Neuronal stem cell (in vitro differentiated cells): ENCODE measurements at regions not wholly inside any gene's neighbourhood (a gene's known extent, or its start where the extent isn't known, plus 50 kb on each side); places are given as distances from the start of the nearest gene placed in this dataset.

ENCODE experiments used
- DNase-seq: peaks from one replicate; pipeline ENCODE4 v3.0.0-alpha.2; 2013; ENCODE audit warnings: low spot score
- H2AFZ ChIP-seq: one replicate; pipeline ENCODE4 v1.6.1; 2013; ENCODE audit warnings: mild to moderate bottlenecking, low read length, inconsistent platforms
- H2AK5ac ChIP-seq: 2 replicates; pipeline ENCODE4 v1.6.1; 2013; ENCODE audit warnings: low read depth, mild to moderate bottlenecking, inconsistent platforms, low read length, moderate library complexity, mixed read lengths
- H2BK120ac ChIP-seq: 2 replicates; pipeline ENCODE4 v1.6.1; 2013; ENCODE audit warnings: low read depth, mild to moderate bottlenecking, inconsistent platforms, low read length, moderate library complexity, mixed read lengths
- H2BK12ac ChIP-seq: one replicate; pipeline ENCODE4 v1.6.1; 2013; ENCODE audit warnings: low read length, inconsistent platforms
- H2BK15ac ChIP-seq: 2 replicates; pipeline ENCODE4 v1.6.1; 2013; ENCODE audit warnings: mild to moderate bottlenecking, low read length, inconsistent platforms, mixed read lengths
- H2BK5ac ChIP-seq: one replicate; pipeline ENCODE4 v1.6.1; 2013; ENCODE audit warnings: inconsistent platforms, mild to moderate bottlenecking, low read length, moderate library complexity
- H3K14ac ChIP-seq: one replicate; pipeline ENCODE4 v1.6.1; 2013; ENCODE audit warnings: low read length, inconsistent platforms
- H3K18ac ChIP-seq: 2 replicates; pipeline ENCODE4 v1.6.1; 2013; ENCODE audit warnings: low read length, inconsistent platforms
- H3K23ac ChIP-seq: 2 replicates; pipeline ENCODE4 v1.6.1; 2013; ENCODE audit warnings: low read depth, mild to moderate bottlenecking, mixed read lengths, low read length, inconsistent platforms; ENCODE audit not compliant: poor library complexity
- H3K27ac ChIP-seq: replicated peaks from 3 replicates; pipeline ENCODE4 v1.5.1; 2013; ENCODE audit warnings: low read length, inconsistent platforms
- H3K27me3 ChIP-seq, 3 experiments: 2 replicates each; pipeline ENCODE4 v1.6.1; 2013; ENCODE audit warnings: low read length in 3 of 3, mild to moderate bottlenecking in 2 of 3, inconsistent platforms in 1 of 3, low read depth in 1 of 3, mixed read lengths in 1 of 3, moderate library complexity in 1 of 3; ENCODE audit not compliant: control insufficient read depth in 3 of 3, insufficient read depth in 3 of 3
- H3K36me3 ChIP-seq, 2 donors: replicated peaks in 1 of 2; 2 replicates each; pipeline ENCODE4 v1.6.1; 2013; ENCODE audit warnings: low read length in 2 of 2; ENCODE audit not compliant: control insufficient read depth in 2 of 2, insufficient read depth in 2 of 2
- H3K4ac ChIP-seq: 2 replicates; pipeline ENCODE4 v1.6.1; 2013; ENCODE audit warnings: inconsistent platforms, mild to moderate bottlenecking, low read length, moderate library complexity
- H3K4me1 ChIP-seq, 2 donors: 1 replicate in 1 of 2; 2 replicates in 1 of 2; pipeline ENCODE4 v1.6.1; 2013; ENCODE audit warnings: low read length in 2 of 2, low read depth in 1 of 2; ENCODE audit not compliant: control insufficient read depth in 2 of 2, insufficient read depth in 1 of 2
- H3K4me2 ChIP-seq: one replicate; pipeline ENCODE4 v1.6.1; 2013; ENCODE audit warnings: mild to moderate bottlenecking, low read length, inconsistent platforms; ENCODE audit not compliant: insufficient read depth, poor library complexity, severe bottlenecking
- H3K4me3 ChIP-seq, 2 donors: 2 replicates each; pipeline ENCODE4 v1.5.1; 2013; ENCODE audit warnings: low read length in 2 of 2, mild to moderate bottlenecking in 2 of 2, inconsistent platforms in 1 of 2, moderate library complexity in 1 of 2
- H3K79me1 ChIP-seq: one replicate; pipeline ENCODE4 v1.6.1; 2013; ENCODE audit warnings: low read depth, mild to moderate bottlenecking, inconsistent platforms, low read length, moderate library complexity
- H3K9ac ChIP-seq: one replicate; pipeline ENCODE4 v1.6.1; 2013; ENCODE audit warnings: mild to moderate bottlenecking, low read depth, low read length, inconsistent platforms; ENCODE audit not compliant: poor library complexity
- H3K9me3 ChIP-seq, 2 donors: replicated peaks in 1 of 2; 2 replicates each; pipeline versions ENCODE3 to v1.6.1; 2013; ENCODE audit warnings: low read length in 2 of 2, mild to moderate bottlenecking in 2 of 2, inconsistent platforms in 1 of 2, low read depth in 1 of 2, mixed read lengths in 1 of 2, moderate library complexity in 1 of 2; ENCODE audit not compliant: control insufficient read depth in 2 of 2, insufficient read depth in 1 of 2
- H4K8ac ChIP-seq: one replicate; pipeline ENCODE4 v1.6.1; 2013; ENCODE audit warnings: low read depth, mild to moderate bottlenecking, inconsistent platforms, low read length, moderate library complexity
- H4K91ac ChIP-seq: one replicate; pipeline ENCODE4 v1.6.1; 2013; ENCODE audit warnings: low read length, low read depth, mild to moderate bottlenecking, inconsistent platforms; ENCODE audit not compliant: poor library complexity
- WGBS, 2 donors: extraction: QIAGEN DNeasy Blood & Tissue Kit; methylation state at CpG; one replicate each; pipeline ENCODE4 v1.1.7; 2013; ENCODE audit warnings: missing lambda C conversion rate in 2 of 2, mixed read lengths in 1 of 2; ENCODE audit not compliant: insufficient read length in 2 of 2, insufficient replicate concordance in 1 of 2; ENCODE audit errors: extremely low coverage in 2 of 2; 5-methylcytosine and 5-hydroxymethylcytosine counted together

- no peak for DNase-seq
- Histone ChIP-seq H3K36me3 (no peaks in the 10 kb centered on the region), H2BK15ac (no peak overlapping the region), H3K4ac (no peak overlapping the region), H3K4me1 (peaks cover 0 to 4% of the 10 kb centered on the region in 2 donors), H2BK5ac (no peak overlapping the region), H4K8ac (no peak overlapping the region), H3K18ac (no peak overlapping the region), H3K9ac (no peak overlapping the region), H3K14ac (no peak overlapping the region), H2AFZ (no peak overlapping the region), H3K27ac (no peak overlapping the region), H3K4me2 (no peak overlapping the region), H3K79me1 (no peaks in the 10 kb centered on the region), H2BK12ac (no peak overlapping the region), H2BK120ac (no peak overlapping the region), H2AK5ac (no peak overlapping the region), H4K91ac (no peak overlapping the region), H3K4me3 (no peak overlapping the region), H3K27me3 (no peaks in the 10 kb centered on the region), H3K23ac (no peak overlapping the region), H3K9me3 (peaks cover 0 to 2% of the 10 kb centered on the region in 2 donors)
- WGBS, 2 donors = no CpG with 5 or more reads among the region's 8 CpGs
These were observed 77.1 kb upstream of the CD82 start for GRCh38 chr11:44488165-44488965.

- H2AFZ ChIP-seq = no peak overlapping the region
- peaks cover 0 to 2% of the 10 kb centered on the region in 2 donors for H3K4me1 ChIP-seq
- H3K18ac ChIP-seq = no peak overlapping the region
- no peaks in the 10 kb centered on the region for H3K79me1 ChIP-seq
- no peak overlapping the region for H3K9ac ChIP-seq
- H2BK120ac ChIP-seq = no peak overlapping the region
- no peak overlapping the region for H2BK12ac ChIP-seq
- H4K91ac ChIP-seq = no peak overlapping the region
- no peak overlapping the region for H3K23ac ChIP-seq
- no peak overlapping the region for H4K8ac ChIP-seq
- H3K4ac ChIP-seq = no peak overlapping the region
- no peak overlapping the region for H3K4me3 ChIP-seq
- DNase-seq = no peak
- no peak overlapping the region for H2BK5ac ChIP-seq
- no peak overlapping the region for H2AK5ac ChIP-seq
- H3K9me3 ChIP-seq = no peaks in the 10 kb centered on the region
- H3K36me3 ChIP-seq = no peaks in the 10 kb centered on the region
- no peak overlapping the region for H3K27ac ChIP-seq
- no peak overlapping the region for H3K14ac ChIP-seq
- no peak overlapping the region for H2BK15ac ChIP-seq
- H3K4me2 ChIP-seq = no peak overlapping the region
- no peaks in the 10 kb centered on the region for H3K27me3 ChIP-seq
These were observed 72.1 kb upstream of the CD82 start for GRCh38 chr11:44493383-44493782.

- no peaks in the 10 kb centered on the region for H3K9me3 ChIP-seq
- H3K4me3 ChIP-seq = no peak overlapping the region
- no peak overlapping the region for H2BK5ac ChIP-seq
- no peak overlapping the region for H3K27ac ChIP-seq
- H3K9ac ChIP-seq = no peak overlapping the region
- no CpG with 5 or more reads among the region's 1 CpG for WGBS, 2 donors
- H2BK15ac ChIP-seq = no peak overlapping the region
- no peak for DNase-seq
- H3K18ac ChIP-seq = no peak overlapping the region
- no peak overlapping the region for H2AK5ac ChIP-seq
- H3K14ac ChIP-seq = no peak overlapping the region
- H3K4me2 ChIP-seq = no peak overlapping the region
- H3K23ac ChIP-seq = no peak overlapping the region
- no peak overlapping the region for H2BK120ac ChIP-seq
- no peak overlapping the region for H2BK12ac ChIP-seq
- H3K4me1 ChIP-seq = peaks cover 0 to 2% of the 10 kb centered on the region in 2 donors
- H3K36me3 ChIP-seq = no peaks in the 10 kb centered on the region
- H2AFZ ChIP-seq = no peak overlapping the region
- no peaks in the 10 kb centered on the region for H3K79me1 ChIP-seq
- no peak overlapping the region for H3K4ac ChIP-seq
- H4K8ac ChIP-seq = no peak overlapping the region
- no peak overlapping the region for H4K91ac ChIP-seq
- no peaks in the 10 kb centered on the region for H3K27me3 ChIP-seq
These were observed 71.5 kb upstream of the CD82 start for GRCh38 chr11:44493930-44494329.

GRCh38 chr11:44494785-44495184, 70.7 kb upstream of the CD82 start:
- Histone ChIP-seq H2BK120ac (no peak overlapping the region), H3K27me3 (no peaks in the 10 kb centered on the region), H2AFZ (no peak overlapping the region), H3K79me1 (no peaks in the 10 kb centered on the region), H2BK5ac (no peak overlapping the region), H3K9ac (no peak overlapping the region), H4K8ac (no peak overlapping the region), H2BK15ac (no peak overlapping the region), H3K4ac (no peak overlapping the region), H2BK12ac (no peak overlapping the region), H3K4me3 (no peak overlapping the region), H3K4me1 (peaks cover 0 to 2% of the 10 kb centered on the region in 2 donors), H3K14ac (no peak overlapping the region), H2AK5ac (no peak overlapping the region), H3K18ac (no peak overlapping the region), H3K9me3 (no peaks in the 10 kb centered on the region), H3K36me3 (no peaks in the 10 kb centered on the region), H3K23ac (no peak overlapping the region), H3K27ac (no peak overlapping the region), H4K91ac (no peak overlapping the region), H3K4me2 (no peak overlapping the region)
- no CpG with 5 or more reads among the region's 2 CpGs for WGBS, 2 donors
- DNase-seq = no peak
